GM12878 (cell line): ENCODE measurements at regions not wholly inside any gene's neighbourhood (a gene's known extent, or its start where the extent isn't known, plus 50 kb on each side); places are given as distances from the start of the nearest gene placed in this dataset.

Experiments
- ATAC-seq: fragments of 200-7000 bp; cut with Tn5 transposase; 3 replicates; pipeline ENCODE4 v1.9.1; 2020; ENCODE audit warnings: mild to moderate bottlenecking, moderate library complexity
- BruUV-seq: library from RNA; stranded (reverse); fragments of 400-500 nt; replicated peaks from 2 replicates; lab custom pipeline; 2021; lab: Mats Ljungman, UMichigan
- CTCF ChIA-PET: fragments of 300-600 bp; sonication (Branson Sonifier 250); formaldehyde crosslinking; extraction: SDS; loops from one replicate; lab custom pipeline; 2021; ENCODE audit warnings: inconsistent platforms; lab: Yijun Ruan, JAX
- POLR2A ChIA-PET: fragments of 350-600 bp; formaldehyde crosslinking; extraction: SDS; loops from one replicate; lab custom pipeline; 2021; ENCODE audit warnings: inconsistent platforms; lab: Charles Lee
- RAD21 ChIA-PET: fragments of 300-600 bp; sonication (Branson Sonifier 250); formaldehyde crosslinking; loops from one replicate; lab custom pipeline; 2023; ENCODE audit warnings: antibody characterized with exemption; ENCODE audit not compliant: unreplicated experiment; lab: Charles Lee
- SMC1A ChIA-PET: fragments of 300-600 bp; sonication (Branson Sonifier 250); formaldehyde crosslinking; loops from one replicate; lab custom pipeline; 2023; ENCODE audit not compliant: unreplicated experiment, uncharacterized antibody; lab: Charles Lee
- DNase-seq: peaks from one replicate; pipeline ENCODE4 v3.0.0-alpha.2; 2011; ENCODE audit warnings: low read depth, low spot score
- FAIRE-seq: peaks from 3 replicates; lab custom pipeline; 2011; peaks lifted over from hg19 to GRCh38; lab: Jason Lieb, UNC
- H2AFZ ChIP-seq: 2 replicates; pipeline ENCODE4 v1.6.0; 2011; ENCODE audit warnings: low read depth, low read length, control low read depth; ENCODE audit not compliant: control insufficient read depth
- H3K27ac ChIP-seq: 2 replicates; pipeline ENCODE4 v1.5.1; 2011; ENCODE audit warnings: control low read depth; ENCODE audit not compliant: control insufficient read depth, insufficient read depth
- H3K27me3 ChIP-seq, 2 experiments: replicated peaks in 1 of 2; 2 replicates each; pipeline versions ENCODE4 v1.6.0 to v1.6.1; 2011; ENCODE audit warnings: low read length in 1 of 2; ENCODE audit not compliant: control insufficient read depth in 2 of 2, insufficient read depth in 2 of 2
- H3K36me3 ChIP-seq, 2 experiments: 2 replicates each; pipeline ENCODE4 v1.5.1; 2011; ENCODE audit warnings: low read length in 1 of 2; ENCODE audit not compliant: control insufficient read depth in 2 of 2, insufficient read depth in 2 of 2
- H3K4me1 ChIP-seq: 2 replicates; pipeline ENCODE4 v1.6.1; 2011; ENCODE audit warnings: mild to moderate bottlenecking, low read length, moderate library complexity, mixed read lengths; ENCODE audit not compliant: control insufficient read depth, insufficient read depth
- H3K4me2 ChIP-seq: 2 replicates; pipeline ENCODE4 v1.6.0; 2011; ENCODE audit warnings: control low read depth; ENCODE audit not compliant: control insufficient read depth, insufficient read depth
- H3K4me3 ChIP-seq: fragments of 200-600 bp; sonication (generic); 2 replicates; pipeline ENCODE4 v1.5.1; 2016
- H3K79me2 ChIP-seq: 2 replicates; pipeline ENCODE4 v1.6.0; 2011; ENCODE audit warnings: low read length; ENCODE audit not compliant: control insufficient read depth, insufficient read depth
- H3K9ac ChIP-seq: 2 replicates; pipeline ENCODE4 v1.8.0; 2011; ENCODE audit warnings: low read length, control low read depth, mixed read lengths; ENCODE audit not compliant: control insufficient read depth, insufficient read depth
- H3K9me3 ChIP-seq: replicated peaks from 3 replicates; pipeline ENCODE4 v1.5.1; 2011; ENCODE audit warnings: mild to moderate bottlenecking, low read length; ENCODE audit not compliant: control insufficient read depth, insufficient read depth
- H4K20me1 ChIP-seq: 2 replicates; pipeline ENCODE4 v1.6.0; 2011; ENCODE audit not compliant: control insufficient read depth, insufficient read depth
- SIN3A ChIP-seq: IDR thresholded peaks from 2 replicates; pipeline ENCODE4 v1.6.1; 2012; ENCODE audit warnings: low read depth, low read length, improper control_type of control experiment
- SUZ12 ChIP-seq: fragments of 200-600 bp; sonication (generic); IDR thresholded peaks from one replicate; pipeline ENCODE4 v1.6.1; 2018; ENCODE audit warnings: antibody characterized with exemption, mild to moderate bottlenecking; ENCODE audit not compliant: unreplicated experiment
- ZNF622 ChIP-seq: fragments of 450-650 bp; IDR thresholded peaks from 2 replicates; pipeline ENCODE4 v1.6.1; 2017; ENCODE audit warnings: mild to moderate bottlenecking, inconsistent platforms
- WGBS: methylation state at CpG from one replicate; pipeline ENCODE4 v1.1.6; 2016; ENCODE audit warnings: low lambda C conversion rate; ENCODE audit not compliant: insufficient replicate concordance, insufficient coverage; ENCODE audit errors: missing lambda C conversion rate; 5-methylcytosine and 5-hydroxymethylcytosine counted together
- in situ Hi-C: fragments of 300-500 bp; cut with MboI; formaldehyde crosslinking; loops from 9 replicates; pipeline ENCODE4 v1.14.3; 2018; ENCODE audit warnings: mixed read lengths
- intact Hi-C: fragments of 100-400 bp; cut with micrococcal nuclease; formaldehyde crosslinking; loops from one replicate; pipeline ENCODE4 v1.14.2; 2022; ENCODE audit not compliant: unreplicated experiment

GRCh38 chr18:65017372-65017760 lies 733.4 kb upstream of the CDH7 start:
- no peak for FAIRE-seq
- CTCF ChIA-PET: no interaction called here
- TF ChIP-seq SIN3A (no peak), ZNF622 (no peak)

GRCh38 chr18:65016631-65017371 lies 734.0 kb upstream of the CDH7 start:
- CTCF ChIA-PET: no interaction called here
- POLR2A ChIA-PET: no interaction called here
- ATAC-seq (no peak), DNase-seq (no peak), FAIRE-seq (no peak)
- H3K9ac ChIP-seq: no peak overlapping the region
- in situ Hi-C loops (no loop called here), intact Hi-C loops (no loop called here)
- H3K27me3 ChIP-seq: no peaks in the 10 kb centered on the region
- H3K4me1 ChIP-seq: no peaks in the 10 kb centered on the region
- SMC1A ChIA-PET: no interaction called here
- no TSS peak for BruUV-seq
- no peak overlapping the region for H3K4me3 ChIP-seq
- H3K4me2 ChIP-seq: no peak overlapping the region
- no peaks in the 10 kb centered on the region for H3K9me3 ChIP-seq
- TF ChIP-seq SUZ12: no peak
- H3K79me2 ChIP-seq: no peaks in the 10 kb centered on the region
- H2AFZ ChIP-seq: no peak overlapping the region
- RAD21 ChIA-PET: no interaction called here
- WGBS: 31% methylated on average over 11 of the region's 12 CpGs
- H3K27ac ChIP-seq: no peak overlapping the region
- no peaks in the 10 kb centered on the region for H3K36me3 ChIP-seq
- no peaks in the 10 kb centered on the region for H4K20me1 ChIP-seq

More at GRCh38 chr18:65017372-65017760, 733.4 kb upstream of the CDH7 start:
- SMC1A ChIA-PET: no interaction called here
- intact Hi-C loops (no loop called here), in situ Hi-C loops (no loop called here)
- RAD21 ChIA-PET: no interaction called here
- ATAC-seq (no peak), DNase-seq (no peak)
- no peak overlapping the region for H3K27ac ChIP-seq
- H3K27me3 ChIP-seq: no peaks in the 10 kb centered on the region
- no peaks in the 10 kb centered on the region for H3K4me1 ChIP-seq
- no peaks in the 10 kb centered on the region for H3K9me3 ChIP-seq
- no peaks in the 10 kb centered on the region for H3K36me3 ChIP-seq
- H4K20me1 ChIP-seq: no peaks in the 10 kb centered on the region
- H3K4me2 ChIP-seq: no peak overlapping the region
- 39% methylated on average over 10 of the region's 10 CpGs for WGBS
- no peaks in the 10 kb centered on the region for H3K79me2 ChIP-seq
- no TSS peak for BruUV-seq
- H3K4me3 ChIP-seq: no peak overlapping the region
- no peak overlapping the region for H2AFZ ChIP-seq
- POLR2A ChIA-PET: no interaction called here
- no peak overlapping the region for H3K9ac ChIP-seq
